HEK293 (cell line): ENCODE measurements at regions not wholly inside any gene's neighbourhood (a gene's known extent, or its start where the extent isn't known, plus 50 kb on each side); places are given as distances from the start of the nearest gene placed in this dataset.

Experiments used
- MZF1 ChIP-seq: fragments of 450-650 bp; formaldehyde crosslinking; IDR thresholded peaks from 2 replicates; pipeline ENCODE4 v1.5.1; 2017; ENCODE audit warnings: missing biosample characterization, missing genetic modification characterization, borderline replicate concordance
- YY1 ChIP-seq: fragments of 450-650 bp; formaldehyde crosslinking; IDR thresholded peaks from 2 replicates; pipeline ENCODE4 v1.5.1; 2018; ENCODE audit warnings: missing biosample characterization, missing genetic modification characterization
- ZNF121 ChIP-seq: fragments of 450-650 bp; formaldehyde crosslinking; IDR thresholded peaks from 2 replicates; pipeline ENCODE4 v1.5.1; 2016; ENCODE audit warnings: missing biosample characterization, missing genetic modification characterization
- ZNF169 ChIP-seq: fragments of 450-650 bp; formaldehyde crosslinking; IDR thresholded peaks from 2 replicates; pipeline ENCODE4 v1.5.1; 2016; ENCODE audit warnings: missing biosample characterization, missing genetic modification characterization
- TF ChIP-seq, protein P1 (sequence below): fragments of 450-650 bp; formaldehyde crosslinking; IDR thresholded peaks from 2 replicates; pipeline ENCODE4 v1.5.1; 2016; ENCODE audit warnings: missing biosample characterization, missing genetic modification characterization

DNA sequence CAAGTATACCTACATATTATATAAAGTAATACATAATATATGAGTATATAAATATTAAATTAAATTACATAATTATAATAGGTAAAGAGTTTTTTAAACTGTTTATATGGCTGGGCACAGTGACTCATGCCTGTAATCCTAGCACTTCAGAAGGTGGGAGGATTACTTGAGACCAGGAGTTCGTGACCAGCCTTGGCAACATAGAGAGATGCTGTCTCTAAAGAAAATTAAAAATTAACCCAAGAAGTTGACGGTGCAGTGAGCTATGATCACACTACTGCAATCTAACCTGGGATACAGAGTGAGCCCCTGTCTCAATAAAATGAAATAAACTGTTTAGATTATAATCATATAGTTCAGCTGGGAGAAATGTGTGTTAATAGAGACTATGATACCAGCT is 363.0 kb downstream of the DDX10 start:
- TF ChIP-seq ZNF121 (tag by site-specific recombination) (no peak), YY1 (no peak), ZNF169 (tag by site-specific recombination) (no peak), MZF1 (tag by site-specific recombination) (no peak)
- TF ChIP-seq, protein P1, sequence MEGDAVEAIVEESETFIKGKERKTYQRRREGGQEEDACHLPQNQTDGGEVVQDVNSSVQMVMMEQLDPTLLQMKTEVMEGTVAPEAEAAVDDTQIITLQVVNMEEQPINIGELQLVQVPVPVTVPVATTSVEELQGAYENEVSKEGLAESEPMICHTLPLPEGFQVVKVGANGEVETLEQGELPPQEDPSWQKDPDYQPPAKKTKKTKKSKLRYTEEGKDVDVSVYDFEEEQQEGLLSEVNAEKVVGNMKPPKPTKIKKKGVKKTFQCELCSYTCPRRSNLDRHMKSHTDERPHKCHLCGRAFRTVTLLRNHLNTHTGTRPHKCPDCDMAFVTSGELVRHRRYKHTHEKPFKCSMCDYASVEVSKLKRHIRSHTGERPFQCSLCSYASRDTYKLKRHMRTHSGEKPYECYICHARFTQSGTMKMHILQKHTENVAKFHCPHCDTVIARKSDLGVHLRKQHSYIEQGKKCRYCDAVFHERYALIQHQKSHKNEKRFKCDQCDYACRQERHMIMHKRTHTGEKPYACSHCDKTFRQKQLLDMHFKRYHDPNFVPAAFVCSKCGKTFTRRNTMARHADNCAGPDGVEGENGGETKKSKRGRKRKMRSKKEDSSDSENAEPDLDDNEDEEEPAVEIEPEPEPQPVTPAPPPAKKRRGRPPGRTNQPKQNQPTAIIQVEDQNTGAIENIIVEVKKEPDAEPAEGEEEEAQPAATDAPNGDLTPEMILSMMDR (tag by site-specific recombination) = no peak
